ENCODE measurements at regions not wholly inside any gene's neighbourhood (a gene's known extent, or its start where the extent isn't known, plus 50 kb on each side); places are given as distances from the start of the nearest gene placed in this dataset.

GRCh38 chr10:125325326-125325725 is 165.0 kb upstream of the CTBP2 start:
- H3F3A ChIP-seq (ENCODE audit: insufficient read depth, low read depth): no peaks in the 10 kb centered on the region
- H3K27ac ChIP-seq: no peak overlapping the region
- no peak for DNase-seq

GRCh38 chr10:125316436-125316835 is 156.1 kb upstream of the CTBP2 start:
- intact Hi-C loops (cut with micrococcal nuclease; ENCODE audit: unreplicated experiment): no loop called here
- no peaks in the 10 kb centered on the region for H3F3A ChIP-seq (ENCODE audit: insufficient read depth, low read depth)
- TF ChIP-seq CTCF (conservative IDR thresholded peaks at IDR 0.05): no peak
- TF ChIP-seq EZH2 (IDR thresholded peaks at IDR 0.05; ENCODE audit: low read depth): no peak
- H2AFZ ChIP-seq: no peak overlapping the region
- H3K36me3 ChIP-seq (ENCODE audit: low read depth): no peaks in the 10 kb centered on the region
- H3K9me2 ChIP-seq (ENCODE audit: insufficient read depth): no peaks in the 10 kb centered on the region
- BruUV-seq (replicated peaks): no TSS peak
- CTCF ChIA-PET: no interaction called here
- peak in 1 of 2 experiments; percentile 5 for DNase-seq
- H3K4me3 ChIP-seq: no peak overlapping the region
- H3K4me1 ChIP-seq (replicated peaks; ENCODE audit: insufficient read depth): no peaks in the 10 kb centered on the region
- no peaks in the 10 kb centered on the region for H3K27me3 ChIP-seq (ENCODE audit: insufficient read depth, low read depth)
- no peaks in the 10 kb centered on the region for H3K79me2 ChIP-seq (ENCODE audit: low read depth)
- H4K20me1 ChIP-seq (ENCODE audit: insufficient read depth): no peaks in the 10 kb centered on the region
- POLR2A ChIA-PET (ENCODE audit: unreplicated experiment): no interaction called here
- H3K27ac ChIP-seq: no peak overlapping the region
- no peaks in the 10 kb centered on the region for H3K9me3 ChIP-seq (ENCODE audit: insufficient read depth, low read depth)
- no peak overlapping the region for H3K4me2 ChIP-seq

More at GRCh38 chr10:125325326-125325725, 165.0 kb upstream of the CTBP2 start:
- Histone ChIP-seq H4K20me1 (ENCODE audit: insufficient read depth) (no peaks in the 10 kb centered on the region), H3K4me2 (no peak overlapping the region), H3K79me2 (ENCODE audit: low read depth) (no peaks in the 10 kb centered on the region), H3K4me1 (replicated peaks; ENCODE audit: insufficient read depth) (no peaks in the 10 kb centered on the region), H3K27me3 (ENCODE audit: insufficient read depth, low read depth) (no peaks in the 10 kb centered on the region), H3K36me3 (ENCODE audit: low read depth) (no peaks in the 10 kb centered on the region), H3K9me3 (ENCODE audit: insufficient read depth, low read depth) (no peaks in the 10 kb centered on the region), H3K4me3 (no peak overlapping the region), H2AFZ (no peak overlapping the region), H3K9me2 (ENCODE audit: insufficient read depth) (no peaks in the 10 kb centered on the region)
- no peak for TF ChIP-seq EZH2 (IDR thresholded peaks at IDR 0.05; ENCODE audit: low read depth)
- no peak for TF ChIP-seq CTCF (conservative IDR thresholded peaks at IDR 0.05)
- CTCF ChIA-PET: no interaction called here
- POLR2A ChIA-PET (ENCODE audit: unreplicated experiment): no interaction called here
- intact Hi-C loops (cut with micrococcal nuclease; ENCODE audit: unreplicated experiment): no loop called here
- no TSS peak for BruUV-seq (replicated peaks)

- Histone ChIP-seq H3K9me2 (ENCODE audit: insufficient read depth) (no peaks in the 10 kb centered on the region), H2AFZ (no peak overlapping the region), H3K27me3 (ENCODE audit: insufficient read depth, low read depth) (no peaks in the 10 kb centered on the region), H3K4me1 (replicated peaks; ENCODE audit: insufficient read depth) (no peaks in the 10 kb centered on the region), H3K4me2 (no peak overlapping the region), H4K20me1 (ENCODE audit: insufficient read depth) (no peaks in the 10 kb centered on the region), H3F3A (ENCODE audit: insufficient read depth, low read depth) (no peaks in the 10 kb centered on the region), H3K27ac (no peak overlapping the region), H3K4me3 (no peak overlapping the region), H3K79me2 (ENCODE audit: low read depth) (no peaks in the 10 kb centered on the region), H3K36me3 (ENCODE audit: low read depth) (no peaks in the 10 kb centered on the region), H3K9me3 (ENCODE audit: insufficient read depth, low read depth) (no peaks in the 10 kb centered on the region)
- ChIA-PET POLR2A (ENCODE audit: unreplicated experiment) (no interaction called here), CTCF (no interaction called here)
- no peak for DNase-seq
- TF ChIP-seq EZH2 (IDR thresholded peaks at IDR 0.05; ENCODE audit: low read depth): no peak
- no peak for TF ChIP-seq CTCF (conservative IDR thresholded peaks at IDR 0.05)
- intact Hi-C loops (cut with micrococcal nuclease; ENCODE audit: unreplicated experiment): no loop called here
- BruUV-seq (replicated peaks): no TSS peak
Observed at GRCh38 chr10:125300937-125301336, 140.6 kb upstream of the CTBP2 start.
